HG03045 (cell line): ENCODE measurements at regions not wholly inside any gene's neighbourhood (a gene's known extent, or its start where the extent isn't known, plus 50 kb on each side); places are given as distances from the start of the nearest gene placed in this dataset.

ENCODE experiments used
- ATAC-seq: cut with Tn5 transposase; IDR thresholded peaks from one replicate; pipeline ENCODE4 v1.9.1; 2021; ENCODE audit warnings: mild to moderate bottlenecking, moderate library complexity; ENCODE audit not compliant: unreplicated experiment

DNA sequence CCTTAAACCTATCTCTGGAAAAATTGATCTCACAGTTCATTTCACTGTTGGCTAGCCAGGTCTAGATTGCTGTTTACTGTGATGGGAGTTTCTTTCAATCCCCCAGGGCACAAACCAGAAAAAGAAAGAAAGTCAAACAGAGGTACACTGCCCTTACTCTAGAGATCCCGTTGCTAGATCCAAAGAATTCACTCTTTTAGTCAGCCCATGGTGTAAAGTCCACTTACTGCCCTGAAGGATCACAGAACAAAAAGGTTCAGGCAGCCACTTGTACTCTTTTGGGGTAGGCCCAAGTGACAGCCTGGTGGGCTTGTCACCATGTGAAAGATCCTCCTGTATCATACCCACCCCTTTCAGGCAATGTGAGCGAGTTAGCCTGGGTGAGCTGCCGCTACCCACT, 162.6 kb upstream of the CCDC179 start:
- no peak for ATAC-seq

DNA sequence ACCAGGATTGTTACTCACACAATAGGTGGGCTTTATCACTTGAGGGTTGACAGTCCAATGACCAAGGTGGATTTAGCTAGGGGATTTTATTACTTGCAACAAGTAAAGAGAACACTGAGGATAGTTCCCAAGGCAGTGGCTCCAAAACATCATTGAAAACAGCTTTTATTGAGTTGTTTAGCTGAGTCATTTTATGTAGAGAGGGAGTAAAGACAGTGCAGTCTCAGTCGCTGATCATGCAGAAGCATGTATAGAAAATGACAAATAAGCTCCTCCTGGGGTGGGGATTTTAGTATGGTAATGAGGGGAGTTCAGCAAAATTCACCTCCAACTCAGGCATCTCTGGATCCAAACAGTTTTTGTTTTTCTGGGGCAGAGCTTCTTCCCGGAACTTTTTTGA, 163.0 kb upstream of the CCDC179 start:
- no peak for ATAC-seq

DNA sequence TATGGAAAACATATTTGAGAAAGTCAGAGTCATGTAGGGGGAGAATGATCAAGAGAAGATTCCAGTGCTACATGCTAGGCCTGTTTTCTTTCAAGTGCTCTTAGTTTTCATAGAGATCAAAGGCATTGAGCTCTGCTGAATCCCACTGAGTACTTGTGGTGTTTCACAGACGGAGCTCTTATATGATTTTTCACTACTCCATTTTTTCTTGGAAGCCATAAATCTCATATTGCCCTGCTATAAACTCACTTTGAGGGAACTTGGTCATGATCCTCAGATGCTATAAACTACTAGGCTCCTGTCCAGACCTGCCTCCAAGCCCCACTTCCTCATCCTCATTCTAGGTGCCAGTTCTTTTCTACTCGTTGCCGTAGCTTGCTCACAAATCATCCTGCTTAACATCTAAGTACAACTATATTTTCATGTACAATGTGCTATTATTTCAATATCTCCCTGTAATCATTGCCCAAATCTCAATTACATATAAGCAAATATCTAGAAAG, 180.8 kb upstream of the CCDC179 start:
- ATAC-seq, result no peak

DNA sequence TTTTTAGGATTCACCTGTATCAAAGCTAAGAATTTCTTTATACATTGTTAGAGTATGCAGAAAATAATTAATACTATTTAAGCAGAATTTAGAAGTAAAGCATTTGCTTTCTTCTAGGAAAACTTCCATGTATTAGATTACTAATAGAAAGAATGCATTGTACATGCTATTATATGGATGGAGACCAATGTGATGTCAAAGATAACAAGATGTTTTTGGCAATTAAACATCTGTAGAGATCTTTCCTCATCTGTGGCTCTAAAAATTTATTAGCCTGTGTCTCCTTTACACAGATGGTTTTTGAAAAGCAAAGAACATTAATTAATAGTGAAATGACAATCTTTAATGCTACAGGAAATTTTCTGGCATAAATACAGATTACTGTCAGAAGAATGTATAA, 198.4 kb upstream of the CCDC179 start:
- no peak for ATAC-seq

- ATAC-seq, result no peak
Measured at GRCh38 chr11:23063276-23063675, 203.0 kb upstream of the CCDC179 start.

GRCh38 chr11:23078289-23078971, 218.2 kb upstream of the CCDC179 start:
- ATAC-seq, result peak; percentile 55

DNA sequence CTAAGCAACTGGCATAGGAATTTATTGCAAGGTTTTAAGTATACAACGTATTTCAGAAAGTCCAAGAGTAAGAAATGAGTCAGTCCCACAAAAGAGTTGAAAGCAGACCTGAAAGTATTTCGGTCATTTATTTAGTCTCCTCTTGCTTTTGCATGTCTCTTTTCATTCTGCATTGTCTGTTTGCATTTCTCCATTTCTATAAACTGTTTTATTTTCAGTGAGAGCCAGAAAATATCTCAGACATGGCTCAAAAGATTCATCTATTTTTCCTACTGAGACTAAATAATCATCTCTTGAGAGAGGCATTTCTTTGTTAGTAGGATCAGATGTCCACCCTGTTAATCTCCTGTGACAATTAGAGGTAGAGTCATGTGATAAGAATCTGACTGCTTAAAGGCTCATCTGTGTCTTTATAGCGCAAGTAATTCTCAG, 219.1 kb upstream of the CCDC179 start:
- peak; percentile 84 for ATAC-seq

- ATAC-seq, result no peak
Measured at GRCh38 chr11:23087407-23087806, 227.1 kb upstream of the CCDC179 start.

DNA sequence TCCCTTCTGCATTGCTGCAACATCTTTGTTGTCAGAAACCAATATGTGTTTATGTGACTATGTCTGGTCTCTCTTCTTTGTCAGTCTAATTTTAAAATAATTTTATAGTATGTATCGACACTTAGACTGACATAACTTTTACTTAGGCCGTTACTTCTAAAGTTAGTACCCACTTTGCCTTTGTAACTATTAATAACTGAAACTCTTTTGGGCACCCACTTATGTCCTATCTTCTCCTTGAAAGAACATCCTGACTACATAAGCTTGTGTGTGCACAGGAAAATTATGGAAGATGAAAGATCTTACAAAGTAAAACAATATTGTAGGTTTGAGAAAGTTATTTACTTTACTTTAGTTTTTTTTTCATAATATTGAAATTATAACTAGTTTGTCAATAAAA, 230.4 kb upstream of the CCDC179 start:
- ATAC-seq, result no peak

- no peak for ATAC-seq
Measured at GRCh38 chr11:23095650-23096189, 235.4 kb upstream of the CCDC179 start.

DNA sequence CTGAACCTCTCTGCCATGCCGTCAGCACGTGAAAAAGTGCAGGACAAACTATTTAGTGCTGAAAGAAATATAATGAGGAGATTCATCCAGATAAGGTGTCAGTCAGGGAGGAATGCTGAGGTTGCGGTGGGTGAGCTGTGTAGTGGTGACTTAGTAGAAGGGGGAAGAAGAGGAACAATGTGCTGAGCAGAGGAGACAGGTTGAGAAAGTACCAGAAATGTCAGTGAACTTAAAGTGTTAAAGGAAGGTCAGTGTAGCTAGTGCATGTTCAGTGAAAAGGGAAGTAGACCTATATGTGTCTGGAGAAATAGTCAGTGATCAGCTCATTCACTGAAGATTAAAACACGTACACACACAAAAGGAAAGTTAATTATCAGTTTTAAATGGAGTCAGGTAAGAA, 237.6 kb upstream of the CCDC179 start:
- ATAC-seq, result no peak

GRCh38 chr11:23099256-23099655, 239.0 kb upstream of the CCDC179 start:
- no peak for ATAC-seq

GRCh38 chr11:23100726-23101125, 240.5 kb upstream of the CCDC179 start:
- no peak for ATAC-seq

GRCh38 chr11:23103416-23103815, 243.1 kb upstream of the CCDC179 start:
- ATAC-seq, result no peak

DNA sequence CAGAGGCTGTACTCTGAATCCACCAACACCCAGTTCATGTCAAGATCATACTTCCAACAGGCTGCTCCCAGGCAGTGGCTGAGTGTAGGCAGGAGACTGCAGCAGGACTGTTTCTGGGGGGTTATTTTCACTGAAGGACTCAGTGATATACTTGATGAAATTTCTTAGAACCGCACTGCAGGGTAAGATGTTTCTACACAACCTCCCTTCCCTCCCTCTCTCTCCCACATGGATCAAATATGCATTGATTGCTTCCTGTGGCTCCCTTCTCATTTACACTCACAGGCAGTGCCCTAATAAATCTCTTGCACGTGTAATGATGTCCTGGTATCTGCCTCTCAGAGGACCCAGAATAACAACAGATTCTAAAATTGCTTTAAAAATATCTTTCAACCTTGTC, 251.3 kb upstream of the CCDC179 start:
- no peak for ATAC-seq

DNA sequence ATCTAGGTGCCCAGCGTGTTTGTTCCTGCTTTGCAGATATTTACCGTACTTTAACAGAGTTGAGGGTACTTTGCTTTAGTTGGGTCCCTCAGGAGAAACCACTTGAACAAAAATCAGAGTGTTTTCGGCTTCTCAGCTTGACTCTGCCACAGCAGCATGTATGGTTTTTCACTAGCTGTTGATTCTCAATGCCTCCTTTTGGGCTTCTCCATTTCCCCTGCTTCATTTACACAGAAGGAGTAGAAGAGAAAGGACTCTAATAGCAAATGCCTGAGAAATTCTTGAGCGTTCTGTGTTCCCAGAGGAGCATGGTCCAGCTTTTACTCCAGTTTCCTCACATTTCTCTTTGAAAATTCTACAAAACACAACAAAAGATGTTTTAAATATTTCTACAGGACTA, 252.1 kb upstream of the CCDC179 start:
- ATAC-seq, result no peak

DNA sequence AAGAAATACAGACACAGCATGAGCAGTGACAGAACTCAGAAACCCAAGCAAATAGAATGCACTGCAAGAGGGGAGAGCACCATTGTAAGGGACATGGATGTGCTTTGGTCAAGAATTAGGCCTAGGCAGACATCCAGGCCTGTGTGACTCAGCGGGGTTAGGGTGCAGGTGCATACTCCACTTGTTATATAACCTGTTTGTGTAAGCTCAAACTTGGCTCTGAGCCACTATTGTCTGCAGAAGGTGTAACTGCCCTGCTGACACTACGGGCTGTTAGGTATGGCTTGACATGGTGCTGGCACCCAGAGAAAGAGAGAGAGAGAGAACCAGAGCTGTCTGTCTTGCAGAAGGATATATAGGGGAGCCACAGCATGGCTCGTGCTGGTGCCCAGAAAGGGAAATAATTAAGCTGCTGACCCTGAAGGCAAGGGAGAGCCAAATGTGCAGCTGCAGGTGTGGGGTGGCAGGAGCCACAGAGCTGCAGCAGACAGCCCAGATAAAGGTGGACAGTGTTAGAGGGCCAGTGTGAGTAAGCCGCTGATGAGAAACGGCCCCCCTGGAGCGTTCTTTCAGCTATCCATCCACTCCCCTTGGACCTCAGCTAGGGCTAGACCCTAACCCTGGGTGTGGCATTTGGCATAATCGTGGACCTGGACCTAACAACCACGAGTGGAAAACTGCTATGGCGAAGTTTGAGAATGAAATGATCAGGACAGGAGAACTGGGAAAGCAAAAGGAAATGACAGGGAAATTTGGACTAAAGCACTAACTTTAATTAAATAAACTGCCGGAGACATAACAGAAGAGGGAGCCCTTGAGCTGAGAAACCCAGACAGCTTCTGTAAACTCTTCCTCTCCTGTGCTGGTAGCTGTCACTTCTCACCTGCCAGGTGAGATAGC, 253.0 kb upstream of the CCDC179 start:
- no peak for ATAC-seq

DNA sequence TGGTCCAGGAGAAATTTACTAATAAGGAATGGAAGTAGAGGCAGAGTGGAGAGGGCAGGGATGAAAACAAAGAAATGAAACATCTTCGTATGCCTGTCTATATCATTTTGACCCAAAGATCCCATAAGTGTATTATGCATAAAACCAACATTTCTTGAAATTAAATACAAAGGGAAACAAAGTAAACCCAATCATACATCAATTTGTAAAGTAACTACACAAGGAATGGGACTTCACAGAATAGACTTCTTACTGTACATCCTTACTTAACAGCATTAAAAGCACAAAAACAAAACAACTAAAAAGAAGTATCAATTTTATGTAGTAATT, 253.6 kb upstream of the CCDC179 start:
- no peak for ATAC-seq

DNA sequence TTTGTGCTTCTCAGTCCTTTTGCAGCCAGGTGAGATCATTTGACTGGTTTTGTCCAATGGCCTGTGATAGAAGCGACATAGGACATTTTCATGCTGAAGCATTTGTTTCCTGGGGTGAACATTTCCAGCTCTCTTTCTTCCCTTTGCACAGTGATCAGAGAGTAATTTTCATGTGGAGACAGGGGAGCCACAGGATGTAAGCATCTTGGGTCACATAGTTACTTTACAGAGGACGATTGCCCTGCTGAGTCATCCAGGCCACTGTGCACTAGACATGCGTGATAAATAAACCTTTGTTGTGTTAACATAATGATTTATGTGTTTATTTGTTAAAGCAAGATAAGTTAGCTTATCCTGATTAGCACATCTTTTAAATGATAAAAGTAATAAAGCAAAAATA, 263.5 kb upstream of the CCDC179 start:
- ATAC-seq, result no peak

GRCh38 chr11:23124249-23124648, 264.0 kb upstream of the CCDC179 start:
- ATAC-seq, result no peak

DNA sequence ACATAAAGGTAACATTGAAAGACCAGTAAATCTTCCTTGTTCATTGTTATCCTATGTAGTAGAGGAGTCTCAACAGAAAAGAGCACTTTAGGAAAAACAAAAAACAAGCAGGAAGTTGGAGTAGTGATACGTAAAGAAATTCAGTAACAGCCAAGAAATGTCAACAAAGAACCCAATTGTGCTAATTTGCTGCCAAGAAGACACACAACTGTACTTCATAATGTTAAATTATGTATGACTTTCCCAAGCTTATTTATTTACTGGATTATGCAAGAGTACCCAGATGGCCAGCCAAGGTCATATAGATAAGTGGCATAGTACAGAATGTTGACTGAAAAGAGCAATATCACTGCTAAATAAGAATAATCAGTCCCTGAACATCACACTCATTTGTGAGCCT, 264.7 kb upstream of the CCDC179 start:
- ATAC-seq, result no peak

- no peak for ATAC-seq
Measured at GRCh38 chr11:23127706-23128105, 267.4 kb upstream of the CCDC179 start.
